ENCODE measurements at regions not wholly inside any gene's neighbourhood (a gene's known extent, or its start where the extent isn't known, plus 50 kb on each side); places are given as distances from the start of the nearest gene placed in this dataset.

DNA sequence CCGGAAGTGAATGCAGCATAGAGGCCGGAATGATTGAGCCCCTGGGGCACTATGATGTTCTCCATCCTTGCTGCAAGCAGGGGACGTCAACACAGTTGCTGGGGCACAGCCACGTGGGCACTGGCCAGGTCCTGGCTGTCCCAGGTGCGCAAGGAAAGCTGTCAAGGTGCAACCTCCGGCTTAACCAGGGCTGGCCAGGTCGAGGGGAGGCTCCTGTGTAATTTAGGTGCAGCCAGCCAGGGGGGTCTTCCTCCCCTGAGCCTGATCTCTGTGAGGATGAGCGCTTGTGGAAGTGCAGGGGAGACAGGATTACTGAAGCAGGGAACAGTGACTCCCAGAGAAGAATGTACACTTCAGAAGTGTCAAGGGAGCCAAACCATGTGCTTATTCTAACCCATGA lies 852.8 kb upstream of the TMEM132C start:
- DNase-seq (ENCODE audit: low spot score) = no peak

DNA sequence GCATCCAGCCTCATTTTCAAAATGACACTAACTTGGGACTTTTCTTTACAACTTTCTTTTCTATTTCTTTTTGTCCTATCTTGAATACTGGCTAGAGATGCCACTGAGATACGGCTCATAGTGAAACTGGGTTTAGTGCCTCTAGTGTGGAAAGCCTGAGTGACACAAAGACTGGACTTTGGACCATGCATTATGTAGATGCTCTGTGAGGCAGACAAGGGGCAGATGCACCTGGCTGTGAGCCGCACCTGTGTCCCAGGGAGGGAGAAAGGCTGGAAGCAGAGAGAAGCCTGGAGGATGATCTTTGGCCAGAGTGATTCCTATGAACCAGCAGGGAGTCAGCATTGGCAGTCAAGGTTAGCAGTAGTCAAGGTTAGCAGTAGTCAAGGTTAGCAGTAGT lies 852.3 kb upstream of the TMEM132C start:
- DNase-seq (ENCODE audit: low spot score) = no peak

GRCh38 chr12:127416796-127417195 lies 850.2 kb upstream of the TMEM132C start:
- DNase-seq (ENCODE audit: low spot score) = no peak

DNA sequence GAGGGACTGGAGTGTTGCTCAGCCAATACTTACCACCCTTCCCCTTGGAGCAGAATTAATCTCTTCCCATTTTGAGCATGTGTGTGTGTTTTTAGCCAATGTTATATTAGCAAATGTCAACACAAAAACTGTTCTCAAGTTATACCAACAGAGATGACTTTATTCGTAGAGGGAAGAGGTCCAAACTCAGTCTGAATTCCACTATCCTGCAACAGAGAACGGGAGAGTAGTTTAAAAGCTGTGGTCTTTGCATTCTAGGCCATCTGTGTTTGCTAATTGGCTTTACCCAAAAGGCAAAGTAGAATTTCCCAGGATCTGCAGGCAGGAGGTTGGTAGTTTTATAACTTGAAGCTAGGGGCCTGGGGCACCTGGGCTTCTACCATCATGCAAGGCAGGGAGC lies 847.9 kb upstream of the TMEM132C start:
- DNase-seq (ENCODE audit: low spot score) = no peak

- no peak for DNase-seq (ENCODE audit: low spot score)
Observed at GRCh38 chr12:127421614-127422013, 845.4 kb upstream of the TMEM132C start.

GRCh38 chr12:127422935-127423566 lies 843.9 kb upstream of the TMEM132C start:
- no peak for DNase-seq (ENCODE audit: low spot score)

GRCh38 chr12:127425474-127425873 lies 841.5 kb upstream of the TMEM132C start:
- DNase-seq (ENCODE audit: low spot score) = no peak

- no peak for DNase-seq (ENCODE audit: low spot score)
Observed at GRCh38 chr12:127428420-127428819, 838.5 kb upstream of the TMEM132C start.

DNA sequence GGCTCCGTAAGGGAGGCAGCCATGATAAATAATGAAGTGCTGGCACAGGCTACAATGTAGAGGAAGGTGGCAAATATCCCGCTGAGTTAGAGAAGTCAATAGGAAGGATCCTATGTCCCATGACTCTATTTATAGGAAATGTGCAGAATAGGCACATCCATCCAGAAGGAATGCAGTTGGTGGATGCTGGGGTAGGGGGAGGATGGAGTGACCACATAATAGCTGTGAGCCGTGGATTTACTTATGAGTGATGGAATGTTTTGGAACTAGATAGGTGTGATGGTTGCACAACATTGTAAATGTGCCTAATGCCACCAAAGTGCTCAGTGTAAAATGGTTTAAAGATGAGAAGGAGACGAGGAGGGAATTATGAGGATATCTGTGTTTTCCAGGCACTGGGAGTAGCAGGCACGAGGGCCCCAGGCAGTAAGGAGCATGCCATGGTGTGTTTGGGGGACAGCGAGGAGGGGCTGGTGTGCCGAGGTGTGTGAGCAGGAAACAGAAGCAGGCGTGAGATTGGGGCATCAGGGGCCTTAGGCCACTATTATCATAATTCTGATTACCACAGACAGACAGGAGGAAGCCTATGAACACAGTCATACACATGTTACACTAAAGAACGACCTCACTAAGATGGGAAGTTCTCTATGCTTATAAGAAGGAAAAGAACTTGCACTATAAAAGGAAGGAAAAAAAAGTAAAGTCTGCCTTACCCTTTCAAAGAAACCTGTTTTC lies 837.3 kb upstream of the TMEM132C start:
- no peak for DNase-seq (ENCODE audit: low spot score)

- DNase-seq (ENCODE audit: low spot score) = no peak
Observed at GRCh38 chr12:127430401-127430800, 836.6 kb upstream of the TMEM132C start.

DNA sequence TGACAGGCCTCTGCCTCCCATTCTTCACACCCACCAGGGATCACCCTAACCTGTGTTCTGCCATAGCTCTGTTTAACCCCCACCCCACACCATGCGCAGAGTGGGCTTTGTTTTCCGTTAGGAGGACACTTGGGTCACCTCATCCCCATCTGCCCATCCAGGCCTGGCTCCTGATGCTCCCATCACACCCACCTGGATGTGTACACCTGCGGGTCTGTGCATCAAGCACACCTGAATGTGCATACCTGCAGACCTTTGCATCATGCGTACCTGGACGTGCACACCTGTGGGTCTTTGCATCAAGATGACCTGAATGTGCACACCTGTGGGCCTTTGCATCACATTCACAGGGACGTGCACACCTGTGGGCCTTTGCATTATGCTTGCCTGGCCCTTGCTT lies 835.8 kb upstream of the TMEM132C start:
- DNase-seq (ENCODE audit: low spot score) = no peak

GRCh38 chr12:127431594-127431993 lies 835.4 kb upstream of the TMEM132C start:
- no peak for DNase-seq (ENCODE audit: low spot score)

- no peak for DNase-seq (ENCODE audit: low spot score)
Observed at GRCh38 chr12:127435439-127435838, 831.5 kb upstream of the TMEM132C start.

GRCh38 chr12:127438512-127439244 lies 828.3 kb upstream of the TMEM132C start:
- no peak for DNase-seq (ENCODE audit: low spot score)

- DNase-seq (ENCODE audit: low spot score) = no peak
Observed at GRCh38 chr12:127445581-127446139, 821.3 kb upstream of the TMEM132C start.

DNA sequence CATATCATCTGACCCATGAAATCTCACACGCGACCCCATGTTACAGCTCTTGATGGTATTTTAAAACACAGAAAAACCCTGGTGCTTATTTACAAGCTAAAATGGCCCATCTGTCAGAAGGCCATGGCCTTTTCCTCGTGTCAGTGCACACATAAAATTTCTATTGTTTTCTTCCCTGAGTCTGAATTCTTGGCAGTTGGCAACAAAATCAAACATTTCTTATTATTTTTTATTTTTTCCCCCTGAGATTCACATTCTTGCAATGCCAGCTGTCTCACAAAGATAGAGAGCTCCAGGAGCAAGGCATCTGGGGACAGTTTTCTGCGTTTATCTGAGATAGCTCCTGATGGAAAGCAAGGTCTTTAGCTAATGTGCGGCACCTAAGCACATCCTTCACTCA lies 818.1 kb upstream of the TMEM132C start:
- no peak for DNase-seq (ENCODE audit: low spot score)

- DNase-seq (ENCODE audit: low spot score) = no peak
Observed at GRCh38 chr12:127450826-127451225, 816.1 kb upstream of the TMEM132C start.

DNA sequence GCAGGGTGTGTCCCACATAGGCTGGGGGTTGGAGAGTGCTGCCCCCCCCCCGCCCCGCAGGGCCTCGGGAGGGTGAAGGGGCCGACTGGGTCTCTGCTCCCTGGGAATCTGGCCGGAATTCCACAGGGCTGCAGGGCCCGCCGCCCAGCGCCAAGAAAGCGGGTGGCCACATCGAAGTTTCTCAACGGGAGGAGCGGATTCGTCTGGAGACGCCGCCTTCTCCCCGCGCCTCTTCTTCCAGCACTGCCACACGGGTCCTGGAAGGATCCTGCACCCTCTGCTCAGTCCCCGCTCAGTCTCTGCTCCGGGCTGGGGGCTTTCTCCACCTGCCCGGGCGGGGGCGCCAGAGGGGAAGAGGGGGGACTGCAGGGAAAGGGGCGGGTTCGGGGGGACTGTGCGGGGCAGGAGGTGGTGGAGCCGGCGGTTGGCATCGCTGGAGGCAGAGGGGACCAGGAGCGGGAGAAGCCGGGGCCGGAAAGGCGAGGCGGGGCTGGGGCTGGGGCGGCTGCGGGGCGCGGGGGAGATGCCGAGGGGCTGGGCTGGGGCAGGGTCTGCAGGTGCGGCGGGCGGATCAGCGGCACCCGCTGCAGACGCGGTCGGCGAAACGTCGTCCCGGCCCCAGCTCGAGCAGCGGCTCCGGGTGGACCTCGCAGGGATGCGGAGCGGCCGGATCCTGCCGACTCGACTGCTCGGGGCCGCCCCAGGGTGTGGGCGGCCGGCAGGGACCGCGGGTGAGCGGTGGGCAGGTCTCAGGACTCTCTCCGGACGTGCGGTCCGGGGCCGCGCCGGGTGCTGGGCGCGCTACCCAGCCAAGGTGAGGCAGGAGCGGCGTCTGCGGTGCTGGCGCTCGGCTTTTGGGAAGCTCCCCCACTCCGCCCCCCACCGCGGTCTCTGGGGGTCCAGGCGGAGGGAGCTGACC lies 811.4 kb upstream of the TMEM132C start:
- DNase-seq (ENCODE audit: low spot score) = peak; percentile 21

- no peak for DNase-seq (ENCODE audit: low spot score)
Observed at GRCh38 chr12:127457726-127458125, 809.2 kb upstream of the TMEM132C start.

- DNase-seq (ENCODE audit: low spot score) = no peak
Observed at GRCh38 chr12:127459166-127459565, 807.8 kb upstream of the TMEM132C start.

DNA sequence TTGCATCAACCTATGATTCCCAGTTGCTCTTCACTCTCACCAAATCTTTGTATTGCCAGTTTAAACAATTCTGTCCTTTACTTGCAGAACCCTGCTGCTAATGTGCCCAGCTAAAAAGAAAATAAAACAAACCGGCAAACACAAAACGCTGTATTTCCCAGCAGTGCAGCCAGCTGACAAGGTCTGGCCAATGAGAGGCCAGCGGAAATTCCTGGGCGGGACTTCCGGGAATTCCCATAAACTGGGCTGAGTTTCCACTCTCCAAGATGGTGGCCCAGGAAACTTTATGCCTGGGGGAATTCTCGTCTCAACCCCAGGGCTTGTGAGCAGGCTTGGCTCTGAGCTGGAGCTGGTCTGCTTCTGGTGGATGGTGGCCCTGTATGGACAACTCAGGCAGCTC lies 807.3 kb upstream of the TMEM132C start:
- DNase-seq (ENCODE audit: low spot score) = no peak

DNA sequence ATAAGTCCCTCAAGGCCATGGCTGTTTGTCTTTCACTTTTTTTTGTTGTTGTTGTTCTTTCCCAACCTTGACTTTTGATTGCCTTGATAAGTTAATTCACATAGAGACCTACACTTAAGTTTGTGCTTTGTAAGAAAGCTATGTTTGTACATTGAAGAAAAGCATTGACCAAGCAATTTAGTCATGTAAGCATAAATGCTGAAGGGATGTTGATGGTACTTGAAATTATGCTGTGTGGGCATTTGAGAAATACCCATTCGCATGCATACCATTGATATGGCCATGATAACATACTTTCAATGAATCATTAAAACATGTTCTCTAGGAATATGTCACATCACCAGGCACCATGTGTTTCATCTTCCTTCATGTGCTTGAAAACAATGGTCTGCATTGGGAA lies 803.7 kb upstream of the TMEM132C start:
- no peak for DNase-seq (ENCODE audit: low spot score)
